Mammary epithelial cell (primary cell): ENCODE measurements at regions not wholly inside any gene's neighbourhood (a gene's known extent, or its start where the extent isn't known, plus 50 kb on each side); places are given as distances from the start of the nearest gene placed in this dataset.

Source experiments
- EZH2 ChIP-seq: IDR thresholded peaks from 2 replicates; pipeline ENCODE4 v1.6.1; 2012; ENCODE audit warnings: low read length, inconsistent platforms, borderline replicate concordance
- TF ChIP-seq, protein P1 (sequence below), 2 donors: IDR thresholded peaks in 1 of 2; conservative IDR thresholded peaks in 1 of 2; 2 replicates each; pipeline ENCODE4 v1.5.1; 2011 to 2012; ENCODE audit warnings: inconsistent platforms in 2 of 2, low read length in 2 of 2, mild to moderate bottlenecking in 2 of 2, control low read depth in 1 of 2, low read depth in 1 of 2; ENCODE audit not compliant: insufficient read depth in 1 of 2; ENCODE audit errors: extremely low read depth in 1 of 2

- TF ChIP-seq, protein P1, sequence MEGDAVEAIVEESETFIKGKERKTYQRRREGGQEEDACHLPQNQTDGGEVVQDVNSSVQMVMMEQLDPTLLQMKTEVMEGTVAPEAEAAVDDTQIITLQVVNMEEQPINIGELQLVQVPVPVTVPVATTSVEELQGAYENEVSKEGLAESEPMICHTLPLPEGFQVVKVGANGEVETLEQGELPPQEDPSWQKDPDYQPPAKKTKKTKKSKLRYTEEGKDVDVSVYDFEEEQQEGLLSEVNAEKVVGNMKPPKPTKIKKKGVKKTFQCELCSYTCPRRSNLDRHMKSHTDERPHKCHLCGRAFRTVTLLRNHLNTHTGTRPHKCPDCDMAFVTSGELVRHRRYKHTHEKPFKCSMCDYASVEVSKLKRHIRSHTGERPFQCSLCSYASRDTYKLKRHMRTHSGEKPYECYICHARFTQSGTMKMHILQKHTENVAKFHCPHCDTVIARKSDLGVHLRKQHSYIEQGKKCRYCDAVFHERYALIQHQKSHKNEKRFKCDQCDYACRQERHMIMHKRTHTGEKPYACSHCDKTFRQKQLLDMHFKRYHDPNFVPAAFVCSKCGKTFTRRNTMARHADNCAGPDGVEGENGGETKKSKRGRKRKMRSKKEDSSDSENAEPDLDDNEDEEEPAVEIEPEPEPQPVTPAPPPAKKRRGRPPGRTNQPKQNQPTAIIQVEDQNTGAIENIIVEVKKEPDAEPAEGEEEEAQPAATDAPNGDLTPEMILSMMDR (conservative IDR thresholded peaks at IDR 0.05 in 1 of 2, IDR thresholded peaks at IDR 0.05 in 1 of 2; ENCODE audit: extremely low read depth in 1 of 2, insufficient read depth in 1 of 2, low read depth in 1 of 2, low read length in 2 of 2): no peak
- no peak for TF ChIP-seq EZH2
Observed at GRCh38 chr22:49534386-49534785, 293.3 kb downstream of the BRD1 start.
